Liver (tissue), 8 donors: ENCODE measurements at regions not wholly inside any gene's neighbourhood (a gene's known extent, or its start where the extent isn't known, plus 50 kb on each side); places are given as distances from the start of the nearest gene placed in this dataset.

Source experiments
- DNase-seq: peaks from one replicate; pipeline ENCODE4 v3.0.0-alpha.2; 2017; ENCODE audit warnings: low spot score
- H3K27ac ChIP-seq, 2 donors: one replicate each; pipeline ENCODE4 v1.7.0; 2013; ENCODE audit warnings: inconsistent platforms in 2 of 2, low read length in 2 of 2, control low read depth in 1 of 2, low read depth in 1 of 2, mild to moderate bottlenecking in 1 of 2
- H3K27me3 ChIP-seq, 4 donors: one replicate each; pipeline versions ENCODE4 v1.6.1 to v1.7.0; 2013; ENCODE audit warnings: low read length in 3 of 4, inconsistent platforms in 1 of 4, mild to moderate bottlenecking in 1 of 4, moderate library complexity in 1 of 4; ENCODE audit not compliant: control insufficient read depth in 4 of 4, insufficient read depth in 4 of 4
- H3K36me3 ChIP-seq, 4 donors: one replicate each; pipeline versions ENCODE4 v1.6.1 to v1.7.0; 2013; ENCODE audit warnings: low read length in 3 of 4, mild to moderate bottlenecking in 3 of 4, low read depth in 1 of 4, moderate library complexity in 1 of 4; ENCODE audit not compliant: control insufficient read depth in 4 of 4, insufficient read depth in 3 of 4
- H3K4me1 ChIP-seq, 4 donors: one replicate each; pipeline versions ENCODE4 v1.6.1 to v1.7.0; 2013; ENCODE audit warnings: low read length in 3 of 4, mild to moderate bottlenecking in 3 of 4, moderate library complexity in 1 of 4; ENCODE audit not compliant: control insufficient read depth in 4 of 4, insufficient read depth in 4 of 4
- H3K4me3 ChIP-seq, 3 donors: one replicate each; pipeline versions ENCODE4 v1.6.1 to v1.7.0; 2013; ENCODE audit warnings: low read length in 3 of 3, control low read depth in 1 of 3, low read depth in 1 of 3, mild to moderate bottlenecking in 1 of 3
- H3K9ac ChIP-seq, 2 donors: one replicate each; pipeline ENCODE4 v1.7.0; 2013; ENCODE audit warnings: low read length in 2 of 2, mild to moderate bottlenecking in 2 of 2, moderate library complexity in 2 of 2, control low read depth in 1 of 2, low read depth in 1 of 2
- H3K9me3 ChIP-seq, 4 donors: one replicate each; pipeline versions ENCODE4 v1.6.1 to v1.7.0; 2013; ENCODE audit warnings: low read length in 3 of 4; ENCODE audit not compliant: control insufficient read depth in 4 of 4
- ATF3 ChIP-seq: IDR thresholded peaks from 2 replicates; pipeline ENCODE4 v1.6.1; 2016; ENCODE audit warnings: antibody characterized with exemption
- CTCF ChIP-seq: fragments of 150-350 bp; IDR thresholded peaks from 2 replicates; pipeline ENCODE4 v1.5.1; 2017; ENCODE audit warnings: improper control_type of control experiment, low read depth, low read length; ENCODE audit not compliant: missing input control
- EGR1 ChIP-seq, 2 donors: IDR thresholded peaks; 2 replicates each; pipeline ENCODE4 v1.6.1; 2016 to 2018; ENCODE audit warnings: antibody characterized with exemption in 2 of 2, low read depth in 2 of 2
- FOXA1 ChIP-seq: IDR thresholded peaks from 2 replicates; pipeline ENCODE4 v1.6.1; 2016; ENCODE audit warnings: antibody characterized with exemption
- FOXA2 ChIP-seq: IDR thresholded peaks from 2 replicates; pipeline ENCODE4 v1.6.1; 2016; ENCODE audit warnings: antibody characterized with exemption
- GABPA ChIP-seq, 2 donors: IDR thresholded peaks in 1 of 2; conservative IDR thresholded peaks in 1 of 2; 2 replicates each; pipeline ENCODE4 v1.6.1; 2016; ENCODE audit warnings: antibody characterized with exemption in 2 of 2, mild to moderate bottlenecking in 1 of 2, moderate library complexity in 1 of 2
- HNF4A ChIP-seq, 2 donors: conservative IDR thresholded peaks; 2 replicates each; pipeline ENCODE4 v1.6.1; 2016; ENCODE audit warnings: antibody characterized with exemption in 2 of 2, mild to moderate bottlenecking in 2 of 2
- HNF4G ChIP-seq: IDR thresholded peaks from 2 replicates; pipeline ENCODE4 v1.6.1; 2016; ENCODE audit warnings: antibody characterized with exemption
- JUND ChIP-seq, 2 donors: IDR thresholded peaks; 2 replicates each; pipeline ENCODE4 v1.6.1; 2016; ENCODE audit warnings: antibody characterized with exemption in 2 of 2
- NR2F2 ChIP-seq: IDR thresholded peaks from 2 replicates; pipeline ENCODE4 v1.6.1; 2016; ENCODE audit warnings: antibody characterized with exemption
- RAD21 ChIP-seq, 2 donors: IDR thresholded peaks; 2 replicates each; pipeline ENCODE4 v1.6.1; 2016; ENCODE audit warnings: antibody characterized with exemption in 2 of 2, mild to moderate bottlenecking in 2 of 2
- RXRA ChIP-seq, 2 donors: IDR thresholded peaks; 2 replicates each; pipeline ENCODE4 v1.6.1; 2017 to 2018; ENCODE audit warnings: antibody characterized with exemption in 2 of 2, mild to moderate bottlenecking in 1 of 2
- SP1 ChIP-seq: IDR thresholded peaks from 2 replicates; pipeline ENCODE4 v1.6.1; 2018; ENCODE audit warnings: antibody characterized with exemption, mild to moderate bottlenecking
- TAF1 ChIP-seq: conservative IDR thresholded peaks from 2 replicates; pipeline ENCODE4 v1.6.1; 2016; ENCODE audit warnings: antibody characterized with exemption, mild to moderate bottlenecking
- YY1 ChIP-seq: IDR thresholded peaks from 2 replicates; pipeline ENCODE4 v1.6.1; 2016; ENCODE audit warnings: antibody characterized with exemption, mild to moderate bottlenecking
- WGBS: extraction: QIAGEN DNeasy Blood & Tissue Kit; methylation state at CpG from one replicate; pipeline ENCODE4 v1.1.7; 2013; 5-methylcytosine and 5-hydroxymethylcytosine counted together
- TF ChIP-seq, protein P1 (sequence below): IDR thresholded peaks from 2 replicates; pipeline ENCODE4 v1.6.1; 2016; ENCODE audit warnings: antibody characterized with exemption
- TF ChIP-seq, protein P2 (sequence below): IDR thresholded peaks from 2 replicates; pipeline ENCODE4 v1.6.1; 2016; ENCODE audit warnings: antibody characterized with exemption
- TF ChIP-seq, protein P3 (sequence below): IDR thresholded peaks from 2 replicates; pipeline ENCODE4 v1.6.1; 2016; ENCODE audit warnings: antibody characterized with exemption, mild to moderate bottlenecking
- donor health status: healthy.
- donor health status: healthy.
- donor health status: healthy.
- donor health status: healthy.
- donor health status: healthy.

GRCh38 chr22:47783433-47784366 is 1021.2 kb downstream of the TBC1D22A start:
- TF ChIP-seq EGR1 (IDR thresholded peaks at IDR 0.05; ENCODE audit: low read depth in 2 of 2) (no peak), YY1 (no peak), RAD21 (IDR thresholded peaks at IDR 0.05) (no peak), ATF3 (no peak), FOXA2 (no peak), RXRA (IDR thresholded peaks at IDR 0.05) (no peak), FOXA1 (no peak), SP1 (no peak), GABPA (IDR thresholded peaks at IDR 0.05 in 1 of 2, conservative IDR thresholded peaks at IDR 0.05 in 1 of 2) (no peak), NR2F2 (no peak), JUND (IDR thresholded peaks at IDR 0.05) (no peak)
- TF ChIP-seq, protein P1, sequence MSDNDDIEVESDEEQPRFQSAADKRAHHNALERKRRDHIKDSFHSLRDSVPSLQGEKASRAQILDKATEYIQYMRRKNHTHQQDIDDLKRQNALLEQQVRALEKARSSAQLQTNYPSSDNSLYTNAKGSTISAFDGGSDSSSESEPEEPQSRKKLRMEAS, result no peak
- TF ChIP-seq, protein P2, sequence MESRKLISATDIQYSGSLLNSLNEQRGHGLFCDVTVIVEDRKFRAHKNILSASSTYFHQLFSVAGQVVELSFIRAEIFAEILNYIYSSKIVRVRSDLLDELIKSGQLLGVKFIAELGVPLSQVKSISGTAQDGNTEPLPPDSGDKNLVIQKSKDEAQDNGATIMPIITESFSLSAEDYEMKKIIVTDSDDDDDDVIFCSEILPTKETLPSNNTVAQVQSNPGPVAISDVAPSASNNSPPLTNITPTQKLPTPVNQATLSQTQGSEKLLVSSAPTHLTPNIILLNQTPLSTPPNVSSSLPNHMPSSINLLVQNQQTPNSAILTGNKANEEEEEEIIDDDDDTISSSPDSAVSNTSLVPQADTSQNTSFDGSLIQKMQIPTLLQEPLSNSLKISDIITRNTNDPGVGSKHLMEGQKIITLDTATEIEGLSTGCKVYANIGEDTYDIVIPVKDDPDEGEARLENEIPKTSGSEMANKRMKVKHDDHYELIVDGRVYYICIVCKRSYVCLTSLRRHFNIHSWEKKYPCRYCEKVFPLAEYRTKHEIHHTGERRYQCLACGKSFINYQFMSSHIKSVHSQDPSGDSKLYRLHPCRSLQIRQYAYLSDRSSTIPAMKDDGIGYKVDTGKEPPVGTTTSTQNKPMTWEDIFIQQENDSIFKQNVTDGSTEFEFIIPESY, result no peak
- Histone ChIP-seq H3K4me1 (no peaks in the 10 kb centered on the region), H3K36me3 (no peaks in the 10 kb centered on the region), H3K9ac (no peak overlapping the region), H3K27ac (no peak overlapping the region), H3K9me3 (peaks cover 0 to 10% (median 7%) of the 10 kb centered on the region in 4 donors), H3K4me3 (no peak overlapping the region), H3K27me3 (peaks cover 0 to 3% (median under 1%) of the 10 kb centered on the region in 4 donors)
- DNase-seq, result peak; percentile 27
- 68% methylated on average over 20 of the region's 20 CpGs for WGBS

GRCh38 chr22:47782328-47783075 is 1020.1 kb downstream of the TBC1D22A start:
- Histone ChIP-seq H3K9me3 (peaks cover 0 to 10% (median 7%) of the 10 kb centered on the region in 4 donors), H3K4me1 (no peaks in the 10 kb centered on the region), H3K9ac (no peak overlapping the region), H3K27ac (no peak overlapping the region), H3K27me3 (peaks cover 0 to 4% (median under 1%) of the 10 kb centered on the region in 4 donors), H3K4me3 (no peak overlapping the region), H3K36me3 (no peaks in the 10 kb centered on the region)
- 77% methylated on average over 15 of the region's 15 CpGs for WGBS
- DNase-seq, result peak; percentile 24
- no peak for TF ChIP-seq EGR1 (IDR thresholded peaks at IDR 0.05; ENCODE audit: low read depth in 2 of 2)
- TF ChIP-seq, protein P3, sequence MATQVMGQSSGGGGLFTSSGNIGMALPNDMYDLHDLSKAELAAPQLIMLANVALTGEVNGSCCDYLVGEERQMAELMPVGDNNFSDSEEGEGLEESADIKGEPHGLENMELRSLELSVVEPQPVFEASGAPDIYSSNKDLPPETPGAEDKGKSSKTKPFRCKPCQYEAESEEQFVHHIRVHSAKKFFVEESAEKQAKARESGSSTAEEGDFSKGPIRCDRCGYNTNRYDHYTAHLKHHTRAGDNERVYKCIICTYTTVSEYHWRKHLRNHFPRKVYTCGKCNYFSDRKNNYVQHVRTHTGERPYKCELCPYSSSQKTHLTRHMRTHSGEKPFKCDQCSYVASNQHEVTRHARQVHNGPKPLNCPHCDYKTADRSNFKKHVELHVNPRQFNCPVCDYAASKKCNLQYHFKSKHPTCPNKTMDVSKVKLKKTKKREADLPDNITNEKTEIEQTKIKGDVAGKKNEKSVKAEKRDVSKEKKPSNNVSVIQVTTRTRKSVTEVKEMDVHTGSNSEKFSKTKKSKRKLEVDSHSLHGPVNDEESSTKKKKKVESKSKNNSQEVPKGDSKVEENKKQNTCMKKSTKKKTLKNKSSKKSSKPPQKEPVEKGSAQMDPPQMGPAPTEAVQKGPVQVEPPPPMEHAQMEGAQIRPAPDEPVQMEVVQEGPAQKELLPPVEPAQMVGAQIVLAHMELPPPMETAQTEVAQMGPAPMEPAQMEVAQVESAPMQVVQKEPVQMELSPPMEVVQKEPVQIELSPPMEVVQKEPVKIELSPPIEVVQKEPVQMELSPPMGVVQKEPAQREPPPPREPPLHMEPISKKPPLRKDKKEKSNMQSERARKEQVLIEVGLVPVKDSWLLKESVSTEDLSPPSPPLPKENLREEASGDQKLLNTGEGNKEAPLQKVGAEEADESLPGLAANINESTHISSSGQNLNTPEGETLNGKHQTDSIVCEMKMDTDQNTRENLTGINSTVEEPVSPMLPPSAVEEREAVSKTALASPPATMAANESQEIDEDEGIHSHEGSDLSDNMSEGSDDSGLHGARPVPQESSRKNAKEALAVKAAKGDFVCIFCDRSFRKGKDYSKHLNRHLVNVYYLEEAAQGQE, result no peak
- no peak for TF ChIP-seq TAF1
- no peak for TF ChIP-seq SP1
- no peak for TF ChIP-seq NR2F2
- TF ChIP-seq GABPA (IDR thresholded peaks at IDR 0.05 in 1 of 2, conservative IDR thresholded peaks at IDR 0.05 in 1 of 2), result no peak
- no peak for TF ChIP-seq ATF3
- no peak for TF ChIP-seq FOXA2
- no peak for TF ChIP-seq HNF4G
- TF ChIP-seq RAD21 (IDR thresholded peaks at IDR 0.05), result no peak
- TF ChIP-seq FOXA1, result no peak
- no peak for TF ChIP-seq RXRA (IDR thresholded peaks at IDR 0.05)
- TF ChIP-seq YY1, result no peak
- TF ChIP-seq HNF4A (conservative IDR thresholded peaks at IDR 0.05), result no peak
- TF ChIP-seq JUND (IDR thresholded peaks at IDR 0.05), result no peak
- TF ChIP-seq, protein P1, result no peak
- TF ChIP-seq CTCF, result no peak
